Lung (tissue), 11 donors: ENCODE measurements at regions not wholly inside any gene's neighbourhood (a gene's known extent, or its start where the extent isn't known, plus 50 kb on each side); places are given as distances from the start of the nearest gene placed in this dataset.
A peak's percentile ranks its signal among the peaks of the same experiment; 100 is the strongest.

Source experiments
- ATAC-seq: fragments of 200-7000 bp; cut with Tn5 transposase; one replicate; pipeline ENCODE4 v1.9.1; 2020; ENCODE audit warnings: moderate number of reproducible peaks; ENCODE audit not compliant: insufficient read depth, low FRiP score
- DNase-seq, 3 donors: peaks; one replicate each; pipeline ENCODE4 v3.0.0-alpha.2; 2013 to 2017
- H3K27ac ChIP-seq, 2 donors: one replicate each; pipeline ENCODE4 v1.5.1; 2013; ENCODE audit warnings: mild to moderate bottlenecking in 2 of 2, moderate library complexity in 2 of 2, control low read depth in 1 of 2, inconsistent platforms in 1 of 2, low read depth in 1 of 2, low read length in 1 of 2
- H3K27me3 ChIP-seq, 3 donors: one replicate each; pipeline ENCODE4 v1.5.1; 2013; ENCODE audit warnings: low read length in 2 of 3; ENCODE audit not compliant: control insufficient read depth in 3 of 3, insufficient read depth in 3 of 3
- H3K36me3 ChIP-seq, 4 donors: one replicate each; pipeline ENCODE4 v1.5.1; 2013; ENCODE audit warnings: low read length in 4 of 4, mild to moderate bottlenecking in 1 of 4, moderate library complexity in 1 of 4; ENCODE audit not compliant: control insufficient read depth in 4 of 4, insufficient read depth in 4 of 4
- H3K4me1 ChIP-seq, 5 donors: one replicate each; pipeline ENCODE4 v1.5.1; 2013; ENCODE audit warnings: low read length in 5 of 5, mild to moderate bottlenecking in 2 of 5, moderate library complexity in 1 of 5; ENCODE audit not compliant: control insufficient read depth in 5 of 5, insufficient read depth in 5 of 5
- H3K4me3 ChIP-seq: one replicate; pipeline ENCODE4 v1.5.1; 2013; ENCODE audit warnings: mild to moderate bottlenecking, control low read depth, moderate library complexity
- H3K9ac ChIP-seq, 2 donors: one replicate each; pipeline ENCODE4 v1.5.1; 2013; ENCODE audit warnings: low read length in 2 of 2, control low read depth in 1 of 2; ENCODE audit not compliant: insufficient read depth in 1 of 2
- H3K9me3 ChIP-seq, 4 donors: one replicate each; pipeline ENCODE4 v1.5.1; 2013; ENCODE audit warnings: low read length in 3 of 4, mild to moderate bottlenecking in 1 of 4, moderate library complexity in 1 of 4; ENCODE audit not compliant: control insufficient read depth in 4 of 4, insufficient read depth in 3 of 4
- CTCF ChIP-seq: IDR thresholded peaks from 2 replicates; pipeline ENCODE4 v1.5.1; 2012; ENCODE audit warnings: mild to moderate bottlenecking; ENCODE audit errors: control extremely low read depth, extremely low read depth
- WGBS, 2 donors: extraction: QIAGEN DNeasy Blood & Tissue Kit; methylation state at CpG; one replicate each; pipeline ENCODE4 v1.1.7; 2013; 5-methylcytosine and 5-hydroxymethylcytosine counted together
- donor health status: control.
- donor health status: control.
- donor health status: Bipolar disorder and iron deficiency.
- donor health status: healthy.
- donor health status: DM: yes; HTN: yes; CAD: no.

- TF ChIP-seq CTCF = no peak
- Histone ChIP-seq H3K9ac (no peak overlapping the region), H3K4me3 (no peak overlapping the region), H3K27me3 (no peaks in the 10 kb centered on the region), H3K4me1 (peaks cover 0 to 14% (median 4%) of the 10 kb centered on the region in 5 donors), H3K36me3 (no peaks in the 10 kb centered on the region), H3K9me3 (no peaks in the 10 kb centered on the region), H3K27ac (no peak overlapping the region)
- WGBS, 2 donors = 25 to 28% methylated on average over 6 of the region's 6 CpGs
- ATAC-seq = peak; percentile 62
- peak in 2 of 3 donors; percentile 40 to 61 for DNase-seq
These were observed 133.6 kb upstream of the RAP2B start for GRCh38 chr3:153028381-153028780.

GRCh38 chr3:153029350-153029749 lies 132.7 kb upstream of the RAP2B start:
- H3K9ac ChIP-seq = no peak overlapping the region
- no peak for TF ChIP-seq CTCF
- WGBS, 2 donors = 68 to 71% methylated on average over 6 of the region's 6 CpGs
- DNase-seq (peak; percentile 71 to 81 (median 75)), ATAC-seq (no peak)
- no peaks in the 10 kb centered on the region for H3K27me3 ChIP-seq
- no peak overlapping the region for H3K4me3 ChIP-seq
- H3K36me3 ChIP-seq = no peaks in the 10 kb centered on the region
- H3K9me3 ChIP-seq = no peaks in the 10 kb centered on the region
- H3K27ac ChIP-seq = no peak overlapping the region
- peaks cover 0 to 14% (median 4%) of the 10 kb centered on the region in 5 donors for H3K4me1 ChIP-seq

GRCh38 chr3:153032891-153033290 lies 129.1 kb upstream of the RAP2B start:
- H3K36me3 ChIP-seq = no peaks in the 10 kb centered on the region
- no peaks in the 10 kb centered on the region for H3K9me3 ChIP-seq
- H3K4me3 ChIP-seq = no peak overlapping the region

More at GRCh38 chr3:153032891-153033290, 129.1 kb upstream of the RAP2B start:
- 89 to 97% methylated on average over 1 of the region's 1 CpG for WGBS, 2 donors
- Histone ChIP-seq H3K27me3 (no peaks in the 10 kb centered on the region), H3K4me1 (peaks cover 0 to 14% (median 4%) of the 10 kb centered on the region in 5 donors), H3K9ac (no peak overlapping the region), H3K27ac (no peak overlapping the region)
- no peak for ATAC-seq
- TF ChIP-seq CTCF = no peak
- DNase-seq = no peak
